Large intestine (tissue), 3 donors: ENCODE measurements at regions not wholly inside any gene's neighbourhood (a gene's known extent, or its start where the extent isn't known, plus 50 kb on each side); places are given as distances from the start of the nearest gene placed in this dataset.

ENCODE experiments used
- DNase-seq, 2 donors: peaks; one replicate each; pipeline versions ENCODE4 v3.0.0 to v3.0.0-alpha.2; 2013
- H3K27ac ChIP-seq: one replicate; pipeline ENCODE4 v1.5.1; 2013; ENCODE audit warnings: low read length
- H3K27me3 ChIP-seq: 2 replicates; pipeline ENCODE4 v1.6.1; 2013; ENCODE audit warnings: low read length; ENCODE audit not compliant: control insufficient read depth, insufficient read depth
- H3K36me3 ChIP-seq: 2 replicates; pipeline ENCODE4 v1.6.1; 2013; ENCODE audit warnings: low read length; ENCODE audit not compliant: control insufficient read depth, insufficient read depth
- H3K4me1 ChIP-seq: one replicate; pipeline ENCODE4 v1.6.1; 2013; ENCODE audit warnings: low read length; ENCODE audit not compliant: control insufficient read depth, insufficient read depth
- H3K4me3 ChIP-seq: one replicate; pipeline ENCODE4 v1.5.1; 2013; ENCODE audit warnings: low read length
- H3K9me3 ChIP-seq: one replicate; pipeline ENCODE4 v1.6.1; 2013; ENCODE audit warnings: mild to moderate bottlenecking, low read depth, low read length, moderate library complexity; ENCODE audit not compliant: control insufficient read depth
- WGBS: methylation state at CpG from one replicate; pipeline ENCODE4 v1.1.5; 2013; ENCODE audit warnings: low lambda C conversion rate; ENCODE audit not compliant: insufficient coverage; 5-methylcytosine and 5-hydroxymethylcytosine counted together

GRCh38 chr3:29088579-29088978 is 192.3 kb upstream of the RBMS3 start:
- Histone ChIP-seq H3K4me3 (no peak overlapping the region), H3K4me1 (no peaks in the 10 kb centered on the region), H3K27me3 (no peaks in the 10 kb centered on the region), H3K9me3 (peaks cover 5% of the 10 kb centered on the region), H3K27ac (no peak overlapping the region), H3K36me3 (no peaks in the 10 kb centered on the region)
- DNase-seq, result no peak
- 100% methylated on average over 2 of the region's 3 CpGs for WGBS

DNA sequence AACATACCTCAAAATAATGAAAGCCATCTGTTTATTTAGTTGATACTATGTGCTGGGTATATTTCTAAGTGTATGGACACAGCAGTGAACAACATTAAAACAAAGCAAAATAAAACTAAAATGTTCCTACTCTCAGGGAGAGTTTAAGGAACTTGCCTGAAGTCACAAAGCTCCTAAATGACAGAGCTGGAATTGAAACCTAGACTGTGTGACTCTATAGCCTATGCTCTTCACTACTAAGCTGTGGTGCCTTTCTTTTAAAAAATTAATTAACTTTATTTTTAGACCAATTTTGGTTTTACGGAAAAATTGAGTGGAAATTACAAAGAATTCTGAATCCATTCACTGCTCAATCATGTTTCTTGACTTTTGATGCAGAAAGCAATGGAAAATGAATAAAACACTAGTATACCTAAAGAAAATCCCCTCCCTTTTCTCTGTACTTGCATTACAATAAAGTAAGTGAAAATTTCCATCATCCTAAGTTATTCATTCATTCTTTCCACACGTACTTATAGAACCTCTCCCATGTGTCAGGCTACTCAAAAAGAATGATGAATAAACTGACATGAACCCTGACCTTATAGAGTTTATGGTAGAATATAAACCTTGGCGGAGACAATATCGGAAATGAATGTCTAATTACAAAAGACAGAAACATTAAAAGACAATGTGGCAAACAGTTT is 189.8 kb upstream of the RBMS3 start:
- Histone ChIP-seq H3K27ac (no peak overlapping the region), H3K4me1 (no peaks in the 10 kb centered on the region), H3K9me3 (peaks cover 5% of the 10 kb centered on the region), H3K36me3 (no peaks in the 10 kb centered on the region), H3K4me3 (no peak overlapping the region), H3K27me3 (no peaks in the 10 kb centered on the region)
- 87% methylated on average over 4 of the region's 4 CpGs for WGBS
- no peak for DNase-seq

DNA sequence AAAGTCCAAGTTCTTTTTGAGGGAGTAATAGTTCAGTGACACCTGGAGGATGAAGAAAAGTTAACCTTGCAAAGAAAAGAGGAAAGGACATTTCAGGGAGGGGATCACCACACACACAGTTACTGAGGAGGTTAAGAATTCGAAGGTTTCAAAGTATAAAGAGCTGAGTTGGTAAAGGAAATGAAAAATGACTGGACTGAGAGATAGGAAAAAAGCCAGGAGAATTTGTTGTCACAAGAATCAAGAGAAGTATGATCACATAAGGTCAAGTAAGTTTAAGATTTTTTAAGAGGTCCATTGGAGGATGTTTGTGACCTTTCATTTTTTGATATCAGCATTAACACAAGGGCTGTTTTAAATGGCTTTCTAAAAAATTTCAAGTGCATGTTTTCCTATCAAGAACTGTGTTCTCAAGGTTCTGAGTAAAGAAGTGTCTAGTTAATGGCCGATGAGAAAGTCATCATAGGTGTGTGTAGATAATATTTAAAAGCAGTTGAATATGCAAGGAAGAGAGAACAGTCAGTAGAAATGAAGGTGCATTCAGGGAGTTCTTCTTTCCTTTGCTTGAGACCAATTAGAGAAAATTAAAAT is 189.2 kb upstream of the RBMS3 start:
- H3K4me3 ChIP-seq, result no peak overlapping the region
- no peaks in the 10 kb centered on the region for H3K27me3 ChIP-seq
- no peaks in the 10 kb centered on the region for H3K4me1 ChIP-seq
- no peaks in the 10 kb centered on the region for H3K36me3 ChIP-seq
- H3K9me3 ChIP-seq, result peaks cover 5% of the 10 kb centered on the region
- H3K27ac ChIP-seq, result no peak overlapping the region
- WGBS, result 93% methylated on average over 2 of the region's 2 CpGs
- DNase-seq, result no peak

DNA sequence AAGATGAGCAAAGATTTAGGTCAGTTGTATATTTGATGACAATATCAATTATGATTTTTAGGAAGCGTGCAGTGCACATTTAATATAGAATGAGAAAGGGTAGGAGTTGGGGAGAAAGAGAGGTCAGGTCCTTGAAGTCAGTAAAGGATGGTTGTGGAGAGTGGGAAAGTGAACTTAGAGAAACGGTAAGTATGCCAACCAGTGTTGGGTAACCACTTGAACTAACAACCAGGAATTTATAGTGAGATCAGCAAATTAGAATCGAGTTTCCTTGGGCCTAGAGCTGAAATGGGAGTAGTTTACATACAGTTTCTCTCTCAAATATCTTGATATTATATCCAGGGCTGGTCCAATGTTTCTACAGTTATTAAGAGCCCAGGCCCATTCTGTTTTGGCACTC is 188.5 kb upstream of the RBMS3 start:
- 80% methylated on average over 1 of the region's 3 CpGs for WGBS

GRCh38 chr3:29099296-29099695 is 181.6 kb upstream of the RBMS3 start:
- no CpG with 5 or more reads among the region's 3 CpGs for WGBS
- Histone ChIP-seq H3K36me3 (no peaks in the 10 kb centered on the region), H3K27ac (no peak overlapping the region), H3K9me3 (no peaks in the 10 kb centered on the region), H3K4me3 (no peak overlapping the region), H3K4me1 (no peaks in the 10 kb centered on the region), H3K27me3 (no peaks in the 10 kb centered on the region)
- no peak for DNase-seq

More for the DNA sequence above, 188.5 kb upstream of the RBMS3 start:
- Histone ChIP-seq H3K27me3 (no peaks in the 10 kb centered on the region), H3K4me3 (no peak overlapping the region), H3K4me1 (no peaks in the 10 kb centered on the region), H3K9me3 (peaks cover 5% of the 10 kb centered on the region), H3K27ac (no peak overlapping the region), H3K36me3 (no peaks in the 10 kb centered on the region)
- DNase-seq, result no peak

DNA sequence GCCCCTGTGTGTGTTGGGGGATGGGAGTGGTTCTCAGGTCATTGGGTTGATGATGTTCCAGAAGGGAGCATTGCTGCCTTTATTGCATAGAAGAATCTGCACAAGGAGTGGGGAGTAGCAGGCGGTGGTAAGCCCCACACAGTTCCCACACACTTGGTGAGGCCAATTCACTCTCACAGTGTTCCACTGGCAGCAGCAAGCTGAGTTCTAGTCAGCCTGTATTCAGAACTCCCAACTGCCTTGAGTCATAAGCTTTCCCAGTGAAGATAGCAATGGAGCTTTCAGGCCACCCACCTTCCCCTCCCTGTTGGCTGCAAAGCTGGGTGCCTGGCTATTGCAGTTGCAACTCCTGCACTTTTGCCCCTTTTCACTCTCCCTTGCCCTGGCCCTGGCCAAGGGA is 181.1 kb upstream of the RBMS3 start:
- H3K4me1 ChIP-seq, result no peaks in the 10 kb centered on the region
- H3K27ac ChIP-seq, result no peak overlapping the region
- no peak overlapping the region for H3K4me3 ChIP-seq
- DNase-seq, result no peak
- no peaks in the 10 kb centered on the region for H3K36me3 ChIP-seq
- H3K27me3 ChIP-seq, result no peaks in the 10 kb centered on the region
- no peaks in the 10 kb centered on the region for H3K9me3 ChIP-seq
- WGBS, result no CpG with 5 or more reads among the region's 1 CpG

DNA sequence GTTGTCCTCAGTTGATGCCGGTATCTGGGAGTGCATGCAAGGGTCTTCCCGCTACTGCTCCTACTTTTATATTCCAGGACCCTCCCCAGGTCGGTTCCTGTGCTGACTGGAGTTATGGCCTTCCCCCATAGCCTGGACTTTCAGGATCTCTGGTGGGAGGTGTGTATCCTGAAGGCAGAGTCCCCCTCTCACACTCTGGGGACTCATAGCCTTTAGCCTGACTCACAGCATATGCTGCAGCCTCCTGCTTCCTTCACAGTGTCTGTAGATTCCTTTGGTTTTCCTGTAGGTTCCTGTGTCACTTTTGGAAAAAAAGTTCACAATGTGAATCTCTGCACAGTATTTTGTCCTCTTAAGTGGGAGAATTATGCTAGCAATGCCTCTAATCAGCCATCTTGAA is 180.6 kb upstream of the RBMS3 start:
- no peaks in the 10 kb centered on the region for H3K4me1 ChIP-seq
- H3K4me3 ChIP-seq, result no peak overlapping the region
- no peak overlapping the region for H3K27ac ChIP-seq
- WGBS, result no CpG with 5 or more reads among the region's 3 CpGs
- H3K36me3 ChIP-seq, result no peaks in the 10 kb centered on the region
- DNase-seq, result no peak
- H3K9me3 ChIP-seq, result no peaks in the 10 kb centered on the region
- no peaks in the 10 kb centered on the region for H3K27me3 ChIP-seq

- H3K36me3 ChIP-seq, result no peaks in the 10 kb centered on the region
- no peaks in the 10 kb centered on the region for H3K27me3 ChIP-seq
- no peak overlapping the region for H3K4me3 ChIP-seq
- H3K27ac ChIP-seq, result no peak overlapping the region
- no CpG with 5 or more reads among the region's 2 CpGs for WGBS
- no peak for DNase-seq
- H3K9me3 ChIP-seq, result no peaks in the 10 kb centered on the region
- no peaks in the 10 kb centered on the region for H3K4me1 ChIP-seq
These were observed 152.9 kb upstream of the RBMS3 start for GRCh38 chr3:29128001-29128400.

GRCh38 chr3:29137601-29138000 is 143.3 kb upstream of the RBMS3 start:
- WGBS, result no CpG with 5 or more reads among the region's 1 CpG
- Histone ChIP-seq H3K27me3 (no peaks in the 10 kb centered on the region), H3K36me3 (no peaks in the 10 kb centered on the region), H3K4me3 (no peak overlapping the region), H3K4me1 (no peaks in the 10 kb centered on the region), H3K9me3 (no peaks in the 10 kb centered on the region), H3K27ac (no peak overlapping the region)
- no peak for DNase-seq

GRCh38 chr3:29138171-29138570 is 142.7 kb upstream of the RBMS3 start:
- H3K4me3 ChIP-seq, result no peak overlapping the region
- H3K27me3 ChIP-seq, result no peaks in the 10 kb centered on the region
- 88% methylated on average over 1 of the region's 1 CpG for WGBS
- H3K36me3 ChIP-seq, result no peaks in the 10 kb centered on the region
- no peak overlapping the region for H3K27ac ChIP-seq
- H3K9me3 ChIP-seq, result no peaks in the 10 kb centered on the region
- no peaks in the 10 kb centered on the region for H3K4me1 ChIP-seq
- no peak for DNase-seq

GRCh38 chr3:29140666-29141065 is 140.2 kb upstream of the RBMS3 start:
- Histone ChIP-seq H3K9me3 (no peaks in the 10 kb centered on the region), H3K36me3 (no peaks in the 10 kb centered on the region), H3K27ac (no peak overlapping the region), H3K27me3 (no peaks in the 10 kb centered on the region), H3K4me1 (no peaks in the 10 kb centered on the region), H3K4me3 (no peak overlapping the region)
- DNase-seq, result no peak
- no CpG with 5 or more reads among the region's 1 CpG for WGBS
